Coronary artery (tissue), 2 donors: ENCODE measurements at regions not wholly inside any gene's neighbourhood (a gene's known extent, or its start where the extent isn't known, plus 50 kb on each side); places are given as distances from the start of the nearest gene placed in this dataset.

ENCODE experiments used
- DNase-seq: peaks from one replicate; pipeline ENCODE4 v3.0.0-alpha.2; 2017; ENCODE audit warnings: low spot score
- H3K27ac ChIP-seq, 2 donors: fragments of 200-600 bp; sonication (generic); one replicate each; pipeline ENCODE4 v1.5.1; 2016 to 2019
- H3K4me3 ChIP-seq: fragments of 200-600 bp; sonication (generic); 2 replicates; pipeline ENCODE4 v1.5.1; 2016; ENCODE audit warnings: mild to moderate bottlenecking, moderate library complexity
- CTCF ChIP-seq: fragments of 200-600 bp; sonication (generic); IDR thresholded peaks from one replicate; pipeline ENCODE4 v1.5.1; 2019; ENCODE audit warnings: antibody characterized with exemption

GRCh38 chr13:67355812-67356476 lies 125.8 kb upstream of the PCDH9 start:
- no peak overlapping the region for H3K4me3 ChIP-seq
- DNase-seq, result no peak
- no peak for TF ChIP-seq CTCF

GRCh38 chr13:67353941-67354340 lies 123.8 kb upstream of the PCDH9 start:
- DNase-seq, result no peak
- no peak for TF ChIP-seq CTCF
- H3K27ac ChIP-seq, result no peak overlapping the region
- no peak overlapping the region for H3K4me3 ChIP-seq

More at GRCh38 chr13:67355812-67356476, 125.8 kb upstream of the PCDH9 start:
- no peak overlapping the region for H3K27ac ChIP-seq

GRCh38 chr13:67353031-67353430 lies 122.9 kb upstream of the PCDH9 start:
- H3K4me3 ChIP-seq, result no peak overlapping the region

GRCh38 chr13:67351909-67352308 lies 121.8 kb upstream of the PCDH9 start:
- H3K4me3 ChIP-seq, result no peak overlapping the region
- no peak for DNase-seq
- TF ChIP-seq CTCF, result no peak
- H3K27ac ChIP-seq, result no peak overlapping the region

More at GRCh38 chr13:67353031-67353430, 122.9 kb upstream of the PCDH9 start:
- no peak overlapping the region for H3K27ac ChIP-seq
- no peak for DNase-seq
- TF ChIP-seq CTCF, result no peak

GRCh38 chr13:67351114-67351513 lies 121.0 kb upstream of the PCDH9 start:
- H3K27ac ChIP-seq, result no peak overlapping the region
- DNase-seq, result no peak
- no peak for TF ChIP-seq CTCF
- H3K4me3 ChIP-seq, result no peak overlapping the region

- no peak for TF ChIP-seq CTCF
- no peak for DNase-seq
- H3K4me3 ChIP-seq, result no peak overlapping the region
- H3K27ac ChIP-seq, result no peak overlapping the region
Observed at GRCh38 chr13:67343777-67344176, 113.6 kb upstream of the PCDH9 start.

GRCh38 chr13:67341406-67341805 lies 111.3 kb upstream of the PCDH9 start:
- no peak overlapping the region for H3K4me3 ChIP-seq
- no peak for DNase-seq
- TF ChIP-seq CTCF, result no peak
- no peak overlapping the region for H3K27ac ChIP-seq
